T-cell (primary cell): ENCODE measurements at regions not wholly inside any gene's neighbourhood (a gene's known extent, or its start where the extent isn't known, plus 50 kb on each side); places are given as distances from the start of the nearest gene placed in this dataset.

ENCODE experiments used
- ATAC-seq, 4 experiments: fragments of 200-7000 bp in 3 of 4; fragments of 150-1000 bp in 1 of 4; cut with Tn5 transposase; replicated peaks in 1 of 4; 1 replicate in 3 of 4; 2 replicates in 1 of 4; pipeline ENCODE4 v1.10.0; 2021; ENCODE audit warnings: moderate library complexity in 3 of 4, mild to moderate bottlenecking in 2 of 4, moderate number of reproducible peaks in 1 of 4
- CTCF ChIA-PET, 2 donors: fragments of 300-600 bp; sonication (Branson Sonifier 250); formaldehyde crosslinking; loops; one replicate each; lab custom pipeline; 2022; ENCODE audit warnings: antibody characterized with exemption in 2 of 2; lab: Charles Lee
- POLR2A ChIA-PET, 2 donors: fragments of 300-600 bp; sonication (Branson Sonifier 250); formaldehyde crosslinking; loops; one replicate each; lab custom pipeline; 2022; ENCODE audit warnings: antibody characterized with exemption in 2 of 2; lab: Charles Lee
- DNase-seq, 35 experiments: peaks; one replicate each; pipeline versions ENCODE4 v3.0.0 to v3.0.0-alpha.2; 2013 to 2023
- H3K27ac ChIP-seq: one replicate; pipeline ENCODE4 v1.5.1; 2013; ENCODE audit warnings: low read length
- H3K27me3 ChIP-seq, 2 experiments: replicated peaks in 1 of 2; 1 replicate in 1 of 2; 2 replicates in 1 of 2; pipeline versions ENCODE4 v1.6.1 to v1.7.0; 2013; ENCODE audit warnings: low read length in 1 of 2, mixed read lengths in 1 of 2; ENCODE audit not compliant: control insufficient read depth in 2 of 2, insufficient read depth in 2 of 2; ENCODE audit errors: extremely low read depth in 1 of 2
- H3K36me3 ChIP-seq, 2 donors: 1 replicate in 1 of 2; 2 replicates in 1 of 2; pipeline versions ENCODE4 v1.6.1 to v1.7.0; 2013; ENCODE audit warnings: low read length in 1 of 2; ENCODE audit not compliant: control insufficient read depth in 2 of 2, insufficient read depth in 1 of 2; ENCODE audit errors: extremely low read depth in 1 of 2
- H3K4me1 ChIP-seq, 2 experiments: 1 replicate in 1 of 2; 2 replicates in 1 of 2; pipeline versions ENCODE4 v1.6.1 to v1.7.0; 2013; ENCODE audit warnings: low read length in 2 of 2, mixed read lengths in 1 of 2; ENCODE audit not compliant: insufficient read depth in 2 of 2, control insufficient read depth in 1 of 2; ENCODE audit errors: extremely low read depth in 1 of 2
- H3K4me3 ChIP-seq, 2 donors: 1 replicate in 1 of 2; 2 replicates in 1 of 2; pipeline versions ENCODE4 v1.5.1 to v1.7.0; 2013; ENCODE audit warnings: mild to moderate bottlenecking in 2 of 2, low read length in 1 of 2, moderate library complexity in 1 of 2; ENCODE audit not compliant: control insufficient read depth in 1 of 2; ENCODE audit errors: extremely low read depth in 1 of 2
- H3K9me3 ChIP-seq: 2 replicates; pipeline ENCODE4 v1.7.0; 2013
- H3K27ac Mint-ChIP-seq, 2 donors: one replicate each; pipeline ENCODE4 v1.8.0; 2020 to 2021; ENCODE audit warnings: mild to moderate bottlenecking in 2 of 2, mixed read lengths in 2 of 2
- H3K27me3 Mint-ChIP-seq, 2 donors: one replicate each; pipeline ENCODE4 v1.8.0; 2021 to 2022; ENCODE audit warnings: mixed read lengths in 2 of 2
- H3K36me3 Mint-ChIP-seq: one replicate; pipeline ENCODE4 v1.8.0; 2021; ENCODE audit warnings: mixed read lengths
- H3K4me1 Mint-ChIP-seq, 3 donors: one replicate each; pipeline ENCODE4 v1.8.0; 2020 to 2022; ENCODE audit warnings: mixed read lengths in 3 of 3, mild to moderate bottlenecking in 1 of 3
- H3K4me3 Mint-ChIP-seq, 3 donors: one replicate each; pipeline ENCODE4 v1.8.0; 2020 to 2022; ENCODE audit warnings: mild to moderate bottlenecking in 3 of 3, mixed read lengths in 3 of 3, moderate library complexity in 3 of 3
- H3K9me3 Mint-ChIP-seq, 3 donors: one replicate each; pipeline ENCODE4 v1.8.0; 2020 to 2022; ENCODE audit warnings: mixed read lengths in 3 of 3
- WGBS: methylation state at CpG from one replicate; pipeline ENCODE4 v1.1.5; 2013; ENCODE audit warnings: missing lambda C conversion rate; ENCODE audit not compliant: insufficient coverage; 5-methylcytosine and 5-hydroxymethylcytosine counted together

DNA sequence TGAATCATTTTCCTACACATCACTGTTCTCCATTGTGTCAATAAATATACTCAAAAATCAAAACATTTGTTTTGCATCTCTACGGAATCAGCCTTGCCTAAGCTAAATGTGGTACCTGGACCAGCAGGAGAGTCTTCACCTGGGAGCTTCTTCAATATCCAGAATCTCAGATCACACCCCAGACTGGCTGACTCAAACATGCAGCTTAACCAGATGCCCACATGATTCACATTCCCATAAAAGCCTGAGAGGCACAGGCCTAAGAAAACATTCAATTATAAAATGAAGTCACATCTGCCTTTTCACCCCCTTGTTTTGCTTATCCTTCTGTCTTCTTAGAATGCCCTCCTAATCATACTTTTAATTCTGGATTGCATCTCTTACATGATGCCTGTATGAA, 1045.5 kb upstream of the NXPH2 start:
- ATAC-seq (no peak), DNase-seq (no peak)
- CTCF ChIA-PET: no interaction called here
- Mint-ChIP-seq H3K4me1 (no peaks in the 10 kb centered on the region), H3K27ac (no peak overlapping the region), H3K36me3 (no peaks in the 10 kb centered on the region), H3K4me3 (no peak overlapping the region), H3K27me3 (no peaks in the 10 kb centered on the region), H3K9me3 (peaks cover 5 to 21% (median 6%) of the 10 kb centered on the region in 3 donors)
- 77% methylated on average over 1 of the region's 1 CpG for WGBS
- Histone ChIP-seq H3K36me3 (no peaks in the 10 kb centered on the region), H3K4me3 (no peak overlapping the region), H3K9me3 (no peaks in the 10 kb centered on the region), H3K27me3 (no peaks in the 10 kb centered on the region), H3K4me1 (no peaks in the 10 kb centered on the region), H3K27ac (no peak overlapping the region)
- POLR2A ChIA-PET: no interaction called here

DNA sequence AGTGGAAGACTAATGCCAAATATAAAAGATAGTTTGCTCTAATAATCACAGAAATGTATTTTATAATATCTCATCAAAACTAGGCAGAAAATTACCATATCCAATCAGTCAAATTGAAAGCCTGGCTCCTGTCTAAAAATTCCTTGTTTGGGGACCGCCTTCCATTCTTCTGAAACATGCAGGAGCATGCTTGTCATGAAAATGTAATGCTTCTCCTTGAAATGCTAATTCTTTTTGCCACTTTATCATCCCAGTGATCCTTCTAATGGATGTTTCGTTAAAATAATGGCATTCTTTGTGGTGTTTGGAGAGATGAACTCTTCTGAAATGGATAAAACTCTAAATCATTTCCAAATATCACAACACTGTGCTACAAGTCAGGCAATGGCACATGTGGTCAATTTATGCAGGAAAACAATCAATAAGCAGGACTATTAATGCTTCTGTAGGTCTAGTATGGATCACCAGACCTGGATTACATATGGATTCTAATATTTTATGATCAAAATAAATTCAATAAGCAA, 1039.1 kb upstream of the NXPH2 start:
- no peaks in the 10 kb centered on the region for H3K9me3 ChIP-seq
- ChIA-PET CTCF (no interaction called here), POLR2A (no interaction called here)
- H3K4me1 ChIP-seq: no peaks in the 10 kb centered on the region
- H3K27me3 ChIP-seq: no peaks in the 10 kb centered on the region
- Mint-ChIP-seq H3K27ac (no peak overlapping the region), H3K4me3 (no peak overlapping the region), H3K36me3 (no peaks in the 10 kb centered on the region), H3K4me1 (no peaks in the 10 kb centered on the region), H3K9me3 (peaks cover 5 to 27% (median 13%) of the 10 kb centered on the region in 3 donors), H3K27me3 (no peaks in the 10 kb centered on the region)
- no CpG with 5 or more reads among the region's 2 CpGs for WGBS
- ATAC-seq (no peak), DNase-seq (no peak)
- H3K27ac ChIP-seq: no peak overlapping the region
- H3K4me3 ChIP-seq: no peak overlapping the region
- no peaks in the 10 kb centered on the region for H3K36me3 ChIP-seq

DNA sequence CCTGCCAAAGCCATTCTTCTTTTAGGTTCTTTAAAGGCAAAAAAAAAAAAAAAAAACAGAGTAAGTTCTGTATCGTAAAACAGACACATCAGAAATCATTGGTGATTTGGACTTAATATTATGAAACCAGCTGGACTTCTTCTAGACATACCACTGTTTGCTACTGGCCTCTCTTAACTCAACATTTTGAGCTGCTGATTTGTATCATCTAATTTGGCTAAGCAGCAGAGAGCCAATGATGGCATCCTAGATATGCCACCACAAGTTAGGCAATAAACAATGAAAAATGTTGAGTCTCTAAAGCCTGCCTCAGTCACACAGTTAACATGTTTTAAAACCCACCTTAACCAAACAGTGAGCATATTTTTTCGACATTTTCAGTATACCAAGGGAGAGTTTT, 1034.3 kb upstream of the NXPH2 start:
- no peak for DNase-seq
- Mint-ChIP-seq H3K27ac (no peak overlapping the region), H3K4me3 (no peak overlapping the region), H3K36me3 (no peaks in the 10 kb centered on the region), H3K27me3 (no peaks in the 10 kb centered on the region), H3K9me3 (peaks cover 2 to 21% (median 7%) of the 10 kb centered on the region in 3 donors), H3K4me1 (no peaks in the 10 kb centered on the region)
- no CpG with 5 or more reads among the region's 2 CpGs for WGBS
- POLR2A ChIA-PET: no interaction called here
- no peak for ATAC-seq
- Histone ChIP-seq H3K4me1 (no peaks in the 10 kb centered on the region), H3K27me3 (no peaks in the 10 kb centered on the region), H3K27ac (no peak overlapping the region), H3K36me3 (no peaks in the 10 kb centered on the region), H3K9me3 (no peaks in the 10 kb centered on the region), H3K4me3 (no peak overlapping the region)
- CTCF ChIA-PET: interaction anchor here in 1 of 2 donors (0.7 kb wide), 1 partner anchor 617 kb away, joined by 4 read pairs; no protein-coding TSS in a partner anchor

DNA sequence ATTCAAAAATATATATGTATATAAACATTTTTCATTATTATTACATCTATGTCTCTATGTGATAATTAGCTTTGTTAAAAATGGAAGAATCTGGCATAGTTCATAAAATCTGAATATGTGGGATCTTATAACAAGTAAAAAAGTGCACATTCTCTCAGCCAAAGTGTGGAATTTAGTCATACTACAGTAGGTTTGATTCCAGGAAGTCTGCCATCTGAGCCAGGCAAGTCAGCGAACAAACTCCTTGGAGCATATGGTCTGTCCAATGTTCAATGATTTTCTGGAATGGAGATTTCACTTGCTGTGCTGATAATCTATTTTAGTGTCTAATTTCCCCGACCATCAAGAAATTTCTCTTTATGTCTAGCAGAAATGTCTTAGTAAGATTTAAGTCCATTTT, 1033.2 kb upstream of the NXPH2 start:
- no peak for DNase-seq
- Mint-ChIP-seq H3K4me3 (no peak overlapping the region), H3K27me3 (no peaks in the 10 kb centered on the region), H3K9me3 (peaks cover 0 to 22% (median 7%) of the 10 kb centered on the region in 3 donors), H3K36me3 (no peaks in the 10 kb centered on the region), H3K27ac (no peak overlapping the region), H3K4me1 (no peaks in the 10 kb centered on the region)
- H3K4me3 ChIP-seq: no peak overlapping the region
- ChIA-PET CTCF (no interaction called here), POLR2A (no interaction called here)
- no peak for ATAC-seq
- WGBS: no CpG with 5 or more reads among the region's 2 CpGs
- no peaks in the 10 kb centered on the region for H3K27me3 ChIP-seq
- no peaks in the 10 kb centered on the region for H3K36me3 ChIP-seq
- no peaks in the 10 kb centered on the region for H3K4me1 ChIP-seq
- H3K27ac ChIP-seq: no peak overlapping the region
- no peaks in the 10 kb centered on the region for H3K9me3 ChIP-seq

DNA sequence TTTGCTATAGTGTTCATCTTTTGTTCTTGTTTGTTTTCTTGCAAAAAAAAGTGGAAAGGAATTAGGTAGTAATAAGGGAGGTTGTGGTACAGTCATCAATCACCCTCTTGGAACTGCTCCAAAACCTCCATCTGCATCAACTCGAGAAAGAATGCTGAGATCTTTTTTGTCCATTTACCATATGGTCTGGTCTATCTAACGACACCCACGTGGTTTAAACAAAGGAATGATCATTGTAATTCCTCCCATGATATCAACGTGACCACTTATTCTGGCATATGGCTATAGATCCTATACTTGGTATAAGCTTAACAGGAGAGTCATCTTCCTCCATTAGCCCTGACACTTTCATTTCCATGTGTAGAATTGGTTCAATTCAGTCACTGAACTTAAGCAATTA, 1025.3 kb upstream of the NXPH2 start:
- Mint-ChIP-seq H3K9me3 (peaks cover 0 to 16% (median 11%) of the 10 kb centered on the region in 3 donors), H3K36me3 (no peaks in the 10 kb centered on the region), H3K27ac (no peak overlapping the region), H3K4me3 (no peak overlapping the region), H3K4me1 (no peaks in the 10 kb centered on the region), H3K27me3 (no peaks in the 10 kb centered on the region)
- no peaks in the 10 kb centered on the region for H3K27me3 ChIP-seq
- WGBS: no CpG with 5 or more reads among the region's 4 CpGs
- no peaks in the 10 kb centered on the region for H3K4me1 ChIP-seq
- DNase-seq: no peak
- no peaks in the 10 kb centered on the region for H3K9me3 ChIP-seq
- ATAC-seq: no peak
- H3K27ac ChIP-seq: no peak overlapping the region
- ChIA-PET POLR2A (no interaction called here), CTCF (interaction anchor here in 1 of 2 donors (0.7 kb wide), 1 partner anchor 1700 kb away, joined by 3 read pairs; no protein-coding TSS in a partner anchor)
- H3K4me3 ChIP-seq: no peak overlapping the region
- no peaks in the 10 kb centered on the region for H3K36me3 ChIP-seq

DNA sequence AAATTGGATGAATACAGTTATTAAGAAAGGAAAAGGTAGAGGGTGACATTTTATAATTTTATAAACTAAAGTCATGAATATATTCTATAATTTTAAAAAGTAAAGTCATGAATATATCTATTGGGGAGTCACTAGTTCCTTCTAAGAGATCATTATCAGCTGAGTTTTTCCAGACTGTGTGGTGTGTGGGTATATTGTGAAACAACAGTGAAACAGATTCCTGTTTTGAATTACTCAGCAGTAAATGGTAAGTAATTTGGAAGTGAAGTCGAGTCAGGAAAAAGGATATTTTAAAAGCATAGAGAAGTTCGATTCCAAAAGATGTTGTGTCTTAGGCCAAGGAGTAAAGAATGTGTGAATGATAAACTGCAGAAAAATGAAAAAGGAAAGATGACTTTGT, 1018.2 kb upstream of the NXPH2 start:
- Histone ChIP-seq H3K9me3 (no peaks in the 10 kb centered on the region), H3K4me1 (no peaks in the 10 kb centered on the region), H3K36me3 (no peaks in the 10 kb centered on the region), H3K27me3 (no peaks in the 10 kb centered on the region), H3K27ac (no peak overlapping the region), H3K4me3 (no peak overlapping the region)
- ATAC-seq (no peak), DNase-seq (no peak)
- WGBS: 0% methylated on average over 2 of the region's 2 CpGs
- Mint-ChIP-seq H3K27me3 (no peaks in the 10 kb centered on the region), H3K4me1 (no peaks in the 10 kb centered on the region), H3K36me3 (no peaks in the 10 kb centered on the region), H3K9me3 (peaks cover 13 to 16% (median 16%) of the 10 kb centered on the region in 3 donors), H3K4me3 (no peak overlapping the region), H3K27ac (no peak overlapping the region)
- ChIA-PET CTCF (no interaction called here), POLR2A (no interaction called here)
